A549 (cell line): ENCODE measurements at regions not wholly inside any gene's neighbourhood (a gene's known extent, or its start where the extent isn't known, plus 50 kb on each side); places are given as distances from the start of the nearest gene placed in this dataset.

Source experiments
- ATAC-seq, 2 experiments: fragments of 200-7000 bp in 1 of 2; fragments of >200 bp in 1 of 2; cut with Nextera tagmentation in 1 of 2; cut with Tn5 transposase in 1 of 2; 3 replicates each; pipeline versions ENCODE4 v1.8.0 to v1.9.1; 2018 to 2020; ENCODE audit warnings: mild to moderate bottlenecking in 1 of 2, moderate library complexity in 1 of 2
- CTCF ChIA-PET: fragments of 300-600 bp; sonication (Branson Sonifier 250); formaldehyde crosslinking; extraction: SDS; loops from one replicate; lab custom pipeline; 2021; ENCODE audit warnings: antibody characterized with exemption, inconsistent platforms; lab: Yijun Ruan, JAX
- POLR2A ChIA-PET: fragments of 350-600 bp; formaldehyde crosslinking; extraction: SDS; loops from one replicate; lab custom pipeline; 2021; ENCODE audit warnings: antibody characterized with exemption, inconsistent platforms; lab: Yijun Ruan, JAX
- DNase-seq, 2 experiments: peaks; one replicate each; pipeline versions ENCODE4 v3.0.0 to v3.0.0-alpha.2; 2011 to 2016; ENCODE audit warnings: low read depth in 1 of 2, low spot score in 1 of 2
- FAIRE-seq: peaks from 2 replicates; lab custom pipeline; 2011; peaks lifted over from hg19 to GRCh38; lab: Jason Lieb, UNC
- H3K27ac ChIP-seq, 2 experiments: fragments of >200 bp; sonication (Bioruptor Twin); formaldehyde crosslinking; 3 replicates each; pipeline ENCODE4 v1.5.1; 2016 to 2017
- H3K4me1 ChIP-seq: fragments of >200 bp; sonication (Bioruptor Twin); formaldehyde crosslinking; 3 replicates; pipeline ENCODE4 v1.6.1; 2016
- H3K4me2 ChIP-seq: fragments of >200 bp; sonication (Bioruptor Twin); formaldehyde crosslinking; 3 replicates; pipeline ENCODE4 v1.6.1; 2016
- H3K4me3 ChIP-seq: fragments of >200 bp; sonication (Bioruptor Twin); formaldehyde crosslinking; 3 replicates; pipeline ENCODE4 v1.5.1; 2016
- H3K9me3 ChIP-seq: fragments of >200 bp; sonication (Bioruptor Twin); formaldehyde crosslinking; 3 replicates; pipeline ENCODE4 v1.6.1; 2016
- BHLHE40 ChIP-seq: IDR thresholded peaks from 2 replicates; pipeline ENCODE4 v1.6.1; 2012; ENCODE audit warnings: low read depth, low read length, inconsistent platforms
- CBX8 ChIP-seq: fragments of 200-600 bp; sonication (generic); IDR thresholded peaks from 2 replicates; pipeline ENCODE4 v1.6.1; 2016
- CEBPB ChIP-seq, 2 experiments: fragments of >200 bp in 1 of 2; sonication (Bioruptor Twin) in 1 of 2; formaldehyde crosslinking in 1 of 2; IDR thresholded peaks; 2 replicates each; pipeline ENCODE4 v1.6.1; 2012 to 2016
- CHD4 ChIP-seq: fragments of 200-600 bp; sonication (generic); IDR thresholded peaks from 2 replicates; pipeline ENCODE4 v1.6.1; 2016; ENCODE audit warnings: antibody characterized with exemption, mild to moderate bottlenecking, borderline replicate concordance
- CTCF ChIP-seq: fragments of >200 bp; sonication (Bioruptor Twin); formaldehyde crosslinking; IDR thresholded peaks from 3 replicates; pipeline ENCODE4 v1.5.1; 2016
- EHF ChIP-seq: fragments of 250-450 bp; sonication (Bioruptor Pico); IDR thresholded peaks from 2 replicates; pipeline ENCODE4 v1.5.0; 2020; ENCODE audit warnings: mild to moderate bottlenecking
- EP300 ChIP-seq, 2 experiments: fragments of >200 bp; sonication (Bioruptor Twin); formaldehyde crosslinking; IDR thresholded peaks; 2 replicates in 1 of 2; 3 replicates in 1 of 2; pipeline ENCODE4 v1.6.1; 2016 to 2017
- ESRRA ChIP-seq: fragments of 150-350 bp; IDR thresholded peaks from 2 replicates; pipeline ENCODE4 v1.6.1; 2014; ENCODE audit warnings: mild to moderate bottlenecking, low read length, borderline replicate concordance
- FOSL2 ChIP-seq, 2 experiments: fragments of 450-650 bp in 1 of 2; fragments of >200 bp in 1 of 2; sonication (Bioruptor Twin) in 1 of 2; formaldehyde crosslinking; IDR thresholded peaks; 2 replicates each; pipeline versions ENCODE4 v1.5.0 to v1.6.1; 2016 to 2020; ENCODE audit warnings: mild to moderate bottlenecking in 1 of 2, moderate library complexity in 1 of 2
- GATA3 ChIP-seq: IDR thresholded peaks from 2 replicates; pipeline ENCODE4 v1.6.1; 2012; ENCODE audit warnings: borderline replicate concordance
- HDAC2 ChIP-seq: fragments of 200-600 bp; sonication (generic); IDR thresholded peaks from 2 replicates; pipeline ENCODE4 v1.6.1; 2016
- JUNB ChIP-seq: fragments of >200 bp; sonication (Bioruptor Twin); formaldehyde crosslinking; IDR thresholded peaks from 2 replicates; pipeline ENCODE4 v1.6.1; 2016
- MYC ChIP-seq: IDR thresholded peaks from 2 replicates; pipeline ENCODE4 v1.6.1; 2012; ENCODE audit warnings: mild to moderate bottlenecking, inconsistent platforms, low read length, improper control_type of control experiment, borderline replicate concordance
- NFE2L2 ChIP-seq: fragments of 150-350 bp; conservative IDR thresholded peaks from 2 replicates; pipeline ENCODE4 v1.6.1; 2014; ENCODE audit warnings: low read length
- NPAS2 ChIP-seq: fragments of 250-450 bp; sonication (Bioruptor Pico); IDR thresholded peaks from 2 replicates; pipeline ENCODE4 v1.8.0; 2022; ENCODE audit warnings: mild to moderate bottlenecking, moderate library complexity, borderline replicate concordance
- NR3C1 ChIP-seq: fragments of >200 bp; sonication (Bioruptor Twin); formaldehyde crosslinking; IDR thresholded peaks from 3 replicates; pipeline ENCODE4 v1.6.1; 2017
- RFX5 ChIP-seq: fragments of 450-650 bp; IDR thresholded peaks from 2 replicates; pipeline ENCODE4 v1.7.1; 2014; ENCODE audit warnings: antibody characterized with exemption, mild to moderate bottlenecking, moderate library complexity
- SREBF2 ChIP-seq: fragments of 450-650 bp; IDR thresholded peaks from 2 replicates; pipeline ENCODE4 v1.6.1; 2014; ENCODE audit warnings: mild to moderate bottlenecking, moderate library complexity
- TP53 ChIP-seq: fragments of 250-450 bp; sonication (Bioruptor Pico); IDR thresholded peaks from 2 replicates; pipeline ENCODE4 v1.5.0; 2021; ENCODE audit warnings: mild to moderate bottlenecking, moderate library complexity
- ZFP36 ChIP-seq: fragments of 450-650 bp; IDR thresholded peaks from 2 replicates; pipeline ENCODE4 v1.6.1; 2014; ENCODE audit warnings: borderline replicate concordance; ENCODE audit not compliant: partially characterized antibody
- WGBS: methylation state at CpG from one replicate; pipeline ENCODE4 v1.1.6; 2017; ENCODE audit errors: missing lambda C conversion rate; 5-methylcytosine and 5-hydroxymethylcytosine counted together
- TF ChIP-seq, protein P1 (sequence below): IDR thresholded peaks from 2 replicates; pipeline ENCODE4 v1.6.1; 2012; ENCODE audit warnings: low read depth, borderline replicate concordance
- TF ChIP-seq, protein P2 (sequence below): fragments of 250-450 bp; sonication (Bioruptor Pico); IDR thresholded peaks from 2 replicates; pipeline ENCODE4 v1.5.0; 2021; ENCODE audit warnings: mild to moderate bottlenecking, moderate library complexity, borderline replicate concordance
- TF ChIP-seq, protein P3 (sequence below): fragments of 200-600 bp; sonication (generic); IDR thresholded peaks from 2 replicates; pipeline ENCODE4 v1.6.1; 2016; ENCODE audit warnings: antibody characterized with exemption, mild to moderate bottlenecking, moderate library complexity

DNA sequence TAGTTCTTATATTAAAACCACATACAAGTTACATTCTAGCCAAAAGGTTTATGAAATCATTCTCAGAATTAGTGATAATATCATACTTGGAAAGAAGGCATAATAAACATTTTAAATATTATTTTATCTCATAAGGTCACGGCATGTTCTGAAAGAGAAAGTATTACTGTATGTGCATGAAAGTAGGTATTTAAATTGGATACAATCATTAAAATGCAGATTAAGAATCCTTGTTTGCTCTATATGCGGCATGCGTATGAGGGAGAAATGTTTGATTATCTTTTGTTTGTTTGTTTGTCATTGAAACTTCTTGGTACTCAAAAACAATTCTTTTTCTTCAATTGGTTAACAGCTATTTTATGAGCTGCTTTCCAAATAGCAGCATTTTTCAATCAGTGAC, 183.9 kb upstream of the TLL1 start (continued):
- no peak for TF ChIP-seq EP300 (IDR thresholded peaks at IDR 0.05)
- no peak for TF ChIP-seq GATA3
- TF ChIP-seq NFE2L2 = no peak
- no peak for TF ChIP-seq HDAC2
- no peak for TF ChIP-seq SREBF2
- TF ChIP-seq, all 56 proteins: peak for 0

GRCh38 chr4:165692082-165692481, 181.0 kb upstream of the TLL1 start:
- no peaks in the 10 kb centered on the region for H3K4me1 ChIP-seq
- H3K4me2 ChIP-seq = no peak overlapping the region
- ChIA-PET POLR2A (no interaction called here), CTCF (no interaction called here)
- WGBS = 50% methylated on average over 3 of the region's 3 CpGs
- H3K9me3 ChIP-seq = no peaks in the 10 kb centered on the region
- ATAC-seq (no peak), FAIRE-seq (no peak), DNase-seq (no peak)
- H3K4me3 ChIP-seq = no peak overlapping the region
- TF ChIP-seq RFX5 (no peak), GATA3 (no peak), BHLHE40 (no peak), FOSL2 (IDR thresholded peaks at IDR 0.05) (no peak), FOSL2 (CRISPR knock-in tag; IDR thresholded peaks at IDR 0.05) (no peak), EHF (no peak), NPAS2 (CRISPR knock-in tag) (no peak), SREBF2 (no peak), CBX8 (no peak), HDAC2 (no peak)
- TF ChIP-seq, protein P1, sequence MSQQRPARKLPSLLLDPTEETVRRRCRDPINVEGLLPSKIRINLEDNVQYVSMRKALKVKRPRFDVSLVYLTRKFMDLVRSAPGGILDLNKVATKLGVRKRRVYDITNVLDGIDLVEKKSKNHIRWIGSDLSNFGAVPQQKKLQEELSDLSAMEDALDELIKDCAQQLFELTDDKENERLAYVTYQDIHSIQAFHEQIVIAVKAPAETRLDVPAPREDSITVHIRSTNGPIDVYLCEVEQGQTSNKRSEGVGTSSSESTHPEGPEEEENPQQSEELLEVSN = no peak
- no peak overlapping the region for H3K27ac ChIP-seq

DNA sequence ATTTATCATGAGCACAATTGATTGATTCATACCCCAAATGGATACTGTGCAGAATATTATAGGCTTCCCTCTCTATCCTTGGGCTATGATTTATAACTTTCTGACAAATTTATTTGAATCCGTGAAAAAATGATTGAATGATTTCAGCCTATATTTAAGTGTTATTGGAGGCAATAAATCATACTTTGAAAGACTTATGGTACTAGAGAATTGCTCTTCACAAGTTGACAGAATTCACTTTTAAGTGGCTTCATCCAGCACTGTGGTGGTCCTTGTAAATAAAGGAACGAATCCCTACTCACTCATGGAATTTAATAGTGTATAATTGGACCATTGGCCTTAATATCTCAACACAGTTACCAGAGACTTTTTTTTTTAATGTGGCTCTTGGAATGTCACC, 174.8 kb upstream of the TLL1 start:
- POLR2A ChIA-PET = no interaction called here

More for the DNA sequence above, 174.8 kb upstream of the TLL1 start:
- no peaks in the 10 kb centered on the region for H3K9me3 ChIP-seq
- 36% methylated on average over 2 of the region's 2 CpGs for WGBS
- CTCF ChIA-PET = no interaction called here
- TF ChIP-seq, protein P2, sequence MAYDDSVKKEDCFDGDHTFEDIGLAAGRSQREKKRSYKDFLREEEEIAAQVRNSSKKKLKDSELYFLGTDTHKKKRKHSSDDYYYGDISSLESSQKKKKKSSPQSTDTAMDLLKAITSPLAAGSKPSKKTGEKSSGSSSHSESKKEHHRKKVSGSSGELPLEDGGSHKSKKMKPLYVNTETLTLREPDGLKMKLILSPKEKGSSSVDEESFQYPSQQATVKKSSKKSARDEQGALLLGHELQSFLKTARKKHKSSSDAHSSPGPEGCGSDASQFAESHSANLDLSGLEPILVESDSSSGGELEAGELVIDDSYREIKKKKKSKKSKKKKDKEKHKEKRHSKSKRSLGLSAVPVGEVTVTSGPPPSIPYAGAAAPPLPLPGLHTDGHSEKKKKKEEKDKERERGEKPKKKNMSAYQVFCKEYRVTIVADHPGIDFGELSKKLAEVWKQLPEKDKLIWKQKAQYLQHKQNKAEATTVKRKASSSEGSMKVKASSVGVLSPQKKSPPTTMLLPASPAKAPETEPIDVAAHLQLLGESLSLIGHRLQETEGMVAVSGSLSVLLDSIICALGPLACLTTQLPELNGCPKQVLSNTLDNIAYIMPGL (CRISPR knock-in tag) = no peak
- TF ChIP-seq HDAC2 (no peak), ESRRA (no peak), TP53 (CRISPR knock-in tag) (no peak), CEBPB (IDR thresholded peaks at IDR 0.05) (no peak), CHD4 (no peak), CTCF (no peak), ZFP36 (no peak), MYC (no peak), JUNB (no peak), NR3C1 (no peak)
- TF ChIP-seq, protein P3, sequence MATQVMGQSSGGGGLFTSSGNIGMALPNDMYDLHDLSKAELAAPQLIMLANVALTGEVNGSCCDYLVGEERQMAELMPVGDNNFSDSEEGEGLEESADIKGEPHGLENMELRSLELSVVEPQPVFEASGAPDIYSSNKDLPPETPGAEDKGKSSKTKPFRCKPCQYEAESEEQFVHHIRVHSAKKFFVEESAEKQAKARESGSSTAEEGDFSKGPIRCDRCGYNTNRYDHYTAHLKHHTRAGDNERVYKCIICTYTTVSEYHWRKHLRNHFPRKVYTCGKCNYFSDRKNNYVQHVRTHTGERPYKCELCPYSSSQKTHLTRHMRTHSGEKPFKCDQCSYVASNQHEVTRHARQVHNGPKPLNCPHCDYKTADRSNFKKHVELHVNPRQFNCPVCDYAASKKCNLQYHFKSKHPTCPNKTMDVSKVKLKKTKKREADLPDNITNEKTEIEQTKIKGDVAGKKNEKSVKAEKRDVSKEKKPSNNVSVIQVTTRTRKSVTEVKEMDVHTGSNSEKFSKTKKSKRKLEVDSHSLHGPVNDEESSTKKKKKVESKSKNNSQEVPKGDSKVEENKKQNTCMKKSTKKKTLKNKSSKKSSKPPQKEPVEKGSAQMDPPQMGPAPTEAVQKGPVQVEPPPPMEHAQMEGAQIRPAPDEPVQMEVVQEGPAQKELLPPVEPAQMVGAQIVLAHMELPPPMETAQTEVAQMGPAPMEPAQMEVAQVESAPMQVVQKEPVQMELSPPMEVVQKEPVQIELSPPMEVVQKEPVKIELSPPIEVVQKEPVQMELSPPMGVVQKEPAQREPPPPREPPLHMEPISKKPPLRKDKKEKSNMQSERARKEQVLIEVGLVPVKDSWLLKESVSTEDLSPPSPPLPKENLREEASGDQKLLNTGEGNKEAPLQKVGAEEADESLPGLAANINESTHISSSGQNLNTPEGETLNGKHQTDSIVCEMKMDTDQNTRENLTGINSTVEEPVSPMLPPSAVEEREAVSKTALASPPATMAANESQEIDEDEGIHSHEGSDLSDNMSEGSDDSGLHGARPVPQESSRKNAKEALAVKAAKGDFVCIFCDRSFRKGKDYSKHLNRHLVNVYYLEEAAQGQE = no peak
- no peak for ATAC-seq
- H3K4me2 ChIP-seq = no peak overlapping the region
- H3K27ac ChIP-seq = no peak overlapping the region
- DNase-seq = no peak
- no peaks in the 10 kb centered on the region for H3K4me1 ChIP-seq
- no peak overlapping the region for H3K4me3 ChIP-seq
- no peak for FAIRE-seq
